K562 (cell line): ENCODE measurements at regions not wholly inside any gene's neighbourhood (a gene's known extent, or its start where the extent isn't known, plus 50 kb on each side); places are given as distances from the start of the nearest gene placed in this dataset.
A peak's percentile ranks its signal among the peaks of the same experiment; 100 is the strongest.

Experiments
- ARHGAP35 ChIP-seq: fragments of 450-650 bp; IDR thresholded peaks from 2 replicates; pipeline ENCODE4 v1.6.1; 2018; ENCODE audit not compliant: partially characterized antibody
- BRCA1 ChIP-seq, 2 experiments: fragments of 450-650 bp in 1 of 2; sonication (generic) in 1 of 2; formaldehyde crosslinking in 1 of 2; IDR thresholded peaks; 2 replicates each; pipeline versions ENCODE4 v1.5.0 to v1.6.1; 2017 to 2020; ENCODE audit warnings: mild to moderate bottlenecking in 1 of 2, missing genetic modification reagents in 1 of 2
- HNRNPK ChIP-seq: fragments of 200-400 bp; formaldehyde crosslinking; IDR thresholded peaks from one replicate; pipeline ENCODE4 v1.6.1; 2018; ENCODE audit warnings: mild to moderate bottlenecking, low read depth, low read length; ENCODE audit not compliant: poor library complexity, severe bottlenecking
- MEF2D ChIP-seq: conservative IDR thresholded peaks from 2 replicates; pipeline ENCODE4 v1.6.1; 2016; ENCODE audit warnings: low read depth, missing genetic modification characterization, missing compliant biosample characterization
- MTA1 ChIP-seq: fragments of 450-650 bp; IDR thresholded peaks from 2 replicates; pipeline ENCODE4 v1.6.1; 2017; ENCODE audit warnings: borderline replicate concordance
- PRMT5 ChIP-seq: sonication (generic); formaldehyde crosslinking; IDR thresholded peaks from 2 replicates; pipeline ENCODE4 v1.5.0; 2020; ENCODE audit warnings: missing genetic modification reagents
- SIN3A ChIP-seq, 2 experiments: fragments of 150-350 bp in 1 of 2; IDR thresholded peaks; 2 replicates each; pipeline ENCODE4 v1.6.1; 2011 to 2016; ENCODE audit warnings: borderline replicate concordance in 2 of 2, low read depth in 2 of 2, low read length in 2 of 2, mild to moderate bottlenecking in 2 of 2, moderate library complexity in 2 of 2; ENCODE audit not compliant: control insufficient read depth in 1 of 2
- XRCC3 ChIP-seq: fragments of 450-650 bp; IDR thresholded peaks from 2 replicates; pipeline ENCODE4 v1.6.1; 2017; ENCODE audit warnings: mild to moderate bottlenecking, moderate library complexity
- ZNF239 ChIP-seq: fragments of 250-450 bp; sonication (Bioruptor Pico); IDR thresholded peaks from 2 replicates; pipeline ENCODE4 v1.4.0; 2020; ENCODE audit warnings: mild to moderate bottlenecking
- ZNF583 ChIP-seq: fragments of 250-450 bp; sonication (Bioruptor Pico); IDR thresholded peaks from 2 replicates; pipeline ENCODE4 v1.4.0; 2020
- ZNF695 ChIP-seq: fragments of 450-650 bp; formaldehyde crosslinking; IDR thresholded peaks from 2 replicates; pipeline ENCODE4 v1.4.0; 2020; ENCODE audit warnings: mild to moderate bottlenecking, moderate library complexity
- ZNF766 ChIP-seq: fragments of 200-800 bp; sonication (Bioruptor generic); conservative IDR thresholded peaks from 2 replicates; pipeline ENCODE4 v1.6.1; 2016; ENCODE audit warnings: missing genetic modification characterization, missing compliant biosample characterization
- TF ChIP-seq, protein P1 (sequence below): fragments of 250-450 bp; sonication (Bioruptor Pico); IDR thresholded peaks from 2 replicates; pipeline ENCODE4 v1.5.0; 2021
- TF ChIP-seq, protein P2 (sequence below): fragments of 450-650 bp; formaldehyde crosslinking; IDR thresholded peaks from 2 replicates; pipeline ENCODE4 v1.4.0; 2020; ENCODE audit warnings: mild to moderate bottlenecking, moderate library complexity
- TF ChIP-seq, protein P3 (sequence below): fragments of 250-450 bp; sonication (Bioruptor Pico); IDR thresholded peaks from 2 replicates; pipeline ENCODE4 v1.8.0; 2022; ENCODE audit warnings: inconsistent platforms
- TF ChIP-seq, protein P4 (sequence below): fragments of 250-450 bp; sonication (Bioruptor Pico); IDR thresholded peaks from 2 replicates; pipeline ENCODE4 v1.8.0; 2021; ENCODE audit warnings: mild to moderate bottlenecking, moderate library complexity
- TF ChIP-seq, protein P5 (sequence below): fragments of 250-450 bp; sonication (Bioruptor Pico); IDR thresholded peaks from 2 replicates; pipeline ENCODE4 v1.4.0; 2020
- TF ChIP-seq, protein P6 (sequence below): fragments of 250-450 bp; sonication (Bioruptor Pico); IDR thresholded peaks from 2 replicates; pipeline ENCODE4 v1.4.0; 2020; ENCODE audit warnings: mild to moderate bottlenecking, moderate library complexity

DNA sequence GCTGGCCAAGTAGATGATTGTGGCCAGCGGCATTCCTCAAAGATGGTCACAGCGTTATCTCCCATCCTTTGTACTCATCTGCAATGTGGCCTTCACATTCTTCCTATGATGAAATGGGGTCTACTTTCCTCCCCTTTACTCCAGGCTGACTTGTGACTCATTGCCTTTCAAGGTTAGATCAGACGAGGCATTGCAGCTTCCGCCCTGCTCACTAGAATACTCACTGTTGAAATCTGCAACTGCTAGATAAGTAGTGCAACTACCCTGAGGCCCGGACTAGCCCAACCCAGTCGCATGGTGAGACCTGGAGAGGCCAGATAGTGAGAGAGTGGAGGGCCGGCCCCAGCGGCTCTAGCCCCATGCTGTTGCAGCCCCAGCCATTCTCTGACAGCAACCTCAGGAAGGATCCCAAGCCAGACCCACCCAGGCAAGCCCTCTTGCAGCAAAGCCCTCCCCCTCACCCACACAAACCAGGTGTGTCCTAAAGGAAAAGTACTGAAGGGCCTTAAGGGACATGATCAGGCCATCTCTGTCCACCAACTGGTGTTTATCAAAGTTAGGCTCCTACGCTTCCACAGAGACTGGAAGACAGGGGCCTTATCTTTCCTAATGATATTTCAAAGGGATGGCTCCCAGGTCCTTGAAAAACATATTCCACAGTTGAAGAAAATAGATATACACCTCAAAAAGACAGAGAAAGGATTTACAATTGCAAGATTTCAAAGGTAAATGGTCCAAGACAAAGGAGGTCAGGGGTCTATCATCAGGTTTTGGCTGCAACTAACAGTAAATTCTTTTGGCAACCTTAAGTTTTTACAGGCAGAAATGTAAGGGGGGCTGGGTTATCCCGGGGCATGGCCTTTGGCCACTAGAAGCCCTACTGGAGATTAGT lies 107.2 kb upstream of the TRIM24 start (continued):
- TF ChIP-seq, protein P1, sequence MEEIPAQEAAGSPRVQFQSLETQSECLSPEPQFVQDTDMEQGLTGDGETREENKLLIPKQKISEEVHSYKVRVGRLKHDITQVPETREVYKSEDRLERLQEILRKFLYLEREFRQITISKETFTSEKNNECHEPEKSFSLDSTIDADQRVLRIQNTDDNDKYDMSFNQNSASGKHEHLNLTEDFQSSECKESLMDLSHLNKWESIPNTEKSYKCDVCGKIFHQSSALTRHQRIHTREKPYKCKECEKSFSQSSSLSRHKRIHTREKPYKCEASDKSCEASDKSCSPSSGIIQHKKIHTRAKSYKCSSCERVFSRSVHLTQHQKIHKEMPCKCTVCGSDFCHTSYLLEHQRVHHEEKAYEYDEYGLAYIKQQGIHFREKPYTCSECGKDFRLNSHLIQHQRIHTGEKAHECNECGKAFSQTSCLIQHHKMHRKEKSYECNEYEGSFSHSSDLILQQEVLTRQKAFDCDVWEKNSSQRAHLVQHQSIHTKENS (CRISPR knock-in tag), result no peak
- TF ChIP-seq ARHGAP35 (no peak), XRCC3 (no peak), MTA1 (peak; percentile 83), BRCA1 (IDR thresholded peaks at IDR 0.05) (no peak), BRCA1 (CRISPR knock-in tag; IDR thresholded peaks at IDR 0.05) (no peak), MEF2D (tag) (peak; percentile 66; the same call in 1 of the 2 replicates), ZNF583 (CRISPR knock-in tag) (peak; percentile 75), HNRNPK (no peak), ZNF239 (no peak; the same call in 1 of the 2 replicates), SIN3A (IDR thresholded peaks at IDR 0.05; ENCODE audit: borderline replicate concordance in 2 of 2, control insufficient read depth in 1 of 2, low read depth in 2 of 2, low read length in 2 of 2) (no peak), ZNF695 (CRISPR knock-in tag) (no peak), PRMT5 (CRISPR knock-in tag) (no peak), ZNF766 (CRISPR knock-in tag) (peak; percentile 93)
- TF ChIP-seq, protein P2, sequence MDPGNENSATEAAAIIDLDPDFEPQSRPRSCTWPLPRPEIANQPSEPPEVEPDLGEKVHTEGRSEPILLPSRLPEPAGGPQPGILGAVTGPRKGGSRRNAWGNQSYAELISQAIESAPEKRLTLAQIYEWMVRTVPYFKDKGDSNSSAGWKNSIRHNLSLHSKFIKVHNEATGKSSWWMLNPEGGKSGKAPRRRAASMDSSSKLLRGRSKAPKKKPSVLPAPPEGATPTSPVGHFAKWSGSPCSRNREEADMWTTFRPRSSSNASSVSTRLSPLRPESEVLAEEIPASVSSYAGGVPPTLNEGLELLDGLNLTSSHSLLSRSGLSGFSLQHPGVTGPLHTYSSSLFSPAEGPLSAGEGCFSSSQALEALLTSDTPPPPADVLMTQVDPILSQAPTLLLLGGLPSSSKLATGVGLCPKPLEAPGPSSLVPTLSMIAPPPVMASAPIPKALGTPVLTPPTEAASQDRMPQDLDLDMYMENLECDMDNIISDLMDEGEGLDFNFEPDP (CRISPR knock-in tag), result no peak
- TF ChIP-seq, protein P3, sequence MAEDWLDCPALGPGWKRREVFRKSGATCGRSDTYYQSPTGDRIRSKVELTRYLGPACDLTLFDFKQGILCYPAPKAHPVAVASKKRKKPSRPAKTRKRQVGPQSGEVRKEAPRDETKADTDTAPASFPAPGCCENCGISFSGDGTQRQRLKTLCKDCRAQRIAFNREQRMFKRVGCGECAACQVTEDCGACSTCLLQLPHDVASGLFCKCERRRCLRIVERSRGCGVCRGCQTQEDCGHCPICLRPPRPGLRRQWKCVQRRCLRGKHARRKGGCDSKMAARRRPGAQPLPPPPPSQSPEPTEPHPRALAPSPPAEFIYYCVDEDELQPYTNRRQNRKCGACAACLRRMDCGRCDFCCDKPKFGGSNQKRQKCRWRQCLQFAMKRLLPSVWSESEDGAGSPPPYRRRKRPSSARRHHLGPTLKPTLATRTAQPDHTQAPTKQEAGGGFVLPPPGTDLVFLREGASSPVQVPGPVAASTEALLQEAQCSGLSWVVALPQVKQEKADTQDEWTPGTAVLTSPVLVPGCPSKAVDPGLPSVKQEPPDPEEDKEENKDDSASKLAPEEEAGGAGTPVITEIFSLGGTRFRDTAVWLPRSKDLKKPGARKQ, result no peak
- TF ChIP-seq, protein P4, sequence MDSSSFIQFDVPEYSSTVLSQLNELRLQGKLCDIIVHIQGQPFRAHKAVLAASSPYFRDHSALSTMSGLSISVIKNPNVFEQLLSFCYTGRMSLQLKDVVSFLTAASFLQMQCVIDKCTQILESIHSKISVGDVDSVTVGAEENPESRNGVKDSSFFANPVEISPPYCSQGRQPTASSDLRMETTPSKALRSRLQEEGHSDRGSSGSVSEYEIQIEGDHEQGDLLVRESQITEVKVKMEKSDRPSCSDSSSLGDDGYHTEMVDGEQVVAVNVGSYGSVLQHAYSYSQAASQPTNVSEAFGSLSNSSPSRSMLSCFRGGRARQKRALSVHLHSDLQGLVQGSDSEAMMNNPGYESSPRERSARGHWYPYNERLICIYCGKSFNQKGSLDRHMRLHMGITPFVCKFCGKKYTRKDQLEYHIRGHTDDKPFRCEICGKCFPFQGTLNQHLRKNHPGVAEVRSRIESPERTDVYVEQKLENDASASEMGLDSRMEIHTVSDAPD (CRISPR knock-in tag), result no peak
- TF ChIP-seq, protein P5, sequence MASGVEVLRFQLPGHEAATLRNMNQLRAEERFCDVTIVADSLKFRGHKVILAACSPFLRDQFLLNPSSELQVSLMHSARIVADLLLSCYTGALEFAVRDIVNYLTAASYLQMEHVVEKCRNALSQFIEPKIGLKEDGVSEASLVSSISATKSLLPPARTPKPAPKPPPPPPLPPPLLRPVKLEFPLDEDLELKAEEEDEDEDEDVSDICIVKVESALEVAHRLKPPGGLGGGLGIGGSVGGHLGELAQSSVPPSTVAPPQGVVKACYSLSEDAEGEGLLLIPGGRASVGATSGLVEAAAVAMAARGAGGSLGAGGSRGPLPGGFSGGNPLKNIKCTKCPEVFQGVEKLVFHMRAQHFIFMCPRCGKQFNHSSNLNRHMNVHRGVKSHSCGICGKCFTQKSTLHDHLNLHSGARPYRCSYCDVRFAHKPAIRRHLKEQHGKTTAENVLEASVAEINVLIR (CRISPR knock-in tag), result no peak; the same call in 1 of the 2 replicates
- TF ChIP-seq, protein P6, sequence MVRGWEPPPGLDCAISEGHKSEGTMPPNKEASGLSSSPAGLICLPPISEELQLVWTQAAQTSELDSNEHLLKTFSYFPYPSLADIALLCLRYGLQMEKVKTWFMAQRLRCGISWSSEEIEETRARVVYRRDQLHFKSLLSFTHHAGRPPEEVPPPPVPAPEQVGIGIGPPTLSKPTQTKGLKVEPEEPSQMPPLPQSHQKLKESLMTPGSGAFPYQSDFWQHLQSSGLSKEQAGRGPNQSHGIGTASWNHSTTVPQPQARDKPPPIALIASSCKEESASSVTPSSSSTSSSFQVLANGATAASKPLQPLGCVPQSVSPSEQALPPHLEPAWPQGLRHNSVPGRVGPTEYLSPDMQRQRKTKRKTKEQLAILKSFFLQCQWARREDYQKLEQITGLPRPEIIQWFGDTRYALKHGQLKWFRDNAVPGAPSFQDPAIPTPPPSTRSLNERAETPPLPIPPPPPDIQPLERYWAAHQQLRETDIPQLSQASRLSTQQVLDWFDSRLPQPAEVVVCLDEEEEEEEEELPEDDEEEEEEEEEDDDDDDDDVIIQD (CRISPR knock-in tag), result peak; percentile 74; the same call in 1 of the 2 replicates
